ENCODE measurements at regions not wholly inside any gene's neighbourhood (a gene's known extent, or its start where the extent isn't known, plus 50 kb on each side); places are given as distances from the start of the nearest gene placed in this dataset.

DNA sequence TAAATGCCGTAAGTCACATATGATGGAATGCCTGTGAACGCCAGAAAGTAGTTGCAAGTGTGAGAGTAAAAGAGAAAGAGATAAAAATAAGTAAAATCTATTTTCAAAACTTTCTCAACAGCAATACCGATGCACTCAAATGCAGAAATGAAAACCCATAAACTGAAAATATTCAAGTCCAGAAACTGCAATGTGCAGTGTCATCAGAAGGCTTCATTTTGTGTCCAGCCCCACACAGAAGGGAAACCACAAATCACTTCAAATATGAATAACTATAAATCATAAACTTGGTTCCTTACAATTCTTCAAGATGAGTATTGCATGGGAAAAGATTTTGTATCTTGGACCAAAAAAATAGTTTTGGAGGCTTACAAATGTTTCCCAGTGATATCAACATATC is 375.2 kb upstream of the ANO5 start:
- TF ChIP-seq, protein P1, sequence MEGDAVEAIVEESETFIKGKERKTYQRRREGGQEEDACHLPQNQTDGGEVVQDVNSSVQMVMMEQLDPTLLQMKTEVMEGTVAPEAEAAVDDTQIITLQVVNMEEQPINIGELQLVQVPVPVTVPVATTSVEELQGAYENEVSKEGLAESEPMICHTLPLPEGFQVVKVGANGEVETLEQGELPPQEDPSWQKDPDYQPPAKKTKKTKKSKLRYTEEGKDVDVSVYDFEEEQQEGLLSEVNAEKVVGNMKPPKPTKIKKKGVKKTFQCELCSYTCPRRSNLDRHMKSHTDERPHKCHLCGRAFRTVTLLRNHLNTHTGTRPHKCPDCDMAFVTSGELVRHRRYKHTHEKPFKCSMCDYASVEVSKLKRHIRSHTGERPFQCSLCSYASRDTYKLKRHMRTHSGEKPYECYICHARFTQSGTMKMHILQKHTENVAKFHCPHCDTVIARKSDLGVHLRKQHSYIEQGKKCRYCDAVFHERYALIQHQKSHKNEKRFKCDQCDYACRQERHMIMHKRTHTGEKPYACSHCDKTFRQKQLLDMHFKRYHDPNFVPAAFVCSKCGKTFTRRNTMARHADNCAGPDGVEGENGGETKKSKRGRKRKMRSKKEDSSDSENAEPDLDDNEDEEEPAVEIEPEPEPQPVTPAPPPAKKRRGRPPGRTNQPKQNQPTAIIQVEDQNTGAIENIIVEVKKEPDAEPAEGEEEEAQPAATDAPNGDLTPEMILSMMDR (IDR thresholded peaks at IDR 0.05), result no peak
- TF ChIP-seq EP300 (IDR thresholded peaks at IDR 0.05), result no peak

Measured in stomach (tissue), 4 donors.